ENCODE measurements at regions not wholly inside any gene's neighbourhood (a gene's known extent, or its start where the extent isn't known, plus 50 kb on each side); places are given as distances from the start of the nearest gene placed in this dataset.

DNA sequence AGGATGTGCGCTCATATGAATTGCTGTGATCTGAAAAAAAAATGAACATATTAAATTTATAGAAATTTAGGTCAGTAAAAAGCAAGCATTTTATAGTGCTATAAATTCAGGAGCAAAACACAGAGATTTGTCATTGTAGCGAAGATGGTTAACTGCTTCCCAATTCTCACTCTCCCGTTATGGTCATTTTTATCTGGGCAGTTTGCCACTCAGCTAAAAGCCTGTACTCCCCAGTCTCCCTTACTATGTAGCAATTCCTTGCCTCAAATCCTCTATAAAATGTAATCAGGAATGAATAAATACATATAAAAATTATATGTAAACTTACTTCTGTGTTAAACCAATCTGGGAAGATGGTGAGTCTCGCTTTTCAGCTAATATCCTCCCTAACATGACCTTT, 471.5 kb downstream of the HINT1 start:
- POLR2A ChIA-PET (ENCODE audit: unreplicated experiment), result no interaction called here
- TF ChIP-seq, protein P1, sequence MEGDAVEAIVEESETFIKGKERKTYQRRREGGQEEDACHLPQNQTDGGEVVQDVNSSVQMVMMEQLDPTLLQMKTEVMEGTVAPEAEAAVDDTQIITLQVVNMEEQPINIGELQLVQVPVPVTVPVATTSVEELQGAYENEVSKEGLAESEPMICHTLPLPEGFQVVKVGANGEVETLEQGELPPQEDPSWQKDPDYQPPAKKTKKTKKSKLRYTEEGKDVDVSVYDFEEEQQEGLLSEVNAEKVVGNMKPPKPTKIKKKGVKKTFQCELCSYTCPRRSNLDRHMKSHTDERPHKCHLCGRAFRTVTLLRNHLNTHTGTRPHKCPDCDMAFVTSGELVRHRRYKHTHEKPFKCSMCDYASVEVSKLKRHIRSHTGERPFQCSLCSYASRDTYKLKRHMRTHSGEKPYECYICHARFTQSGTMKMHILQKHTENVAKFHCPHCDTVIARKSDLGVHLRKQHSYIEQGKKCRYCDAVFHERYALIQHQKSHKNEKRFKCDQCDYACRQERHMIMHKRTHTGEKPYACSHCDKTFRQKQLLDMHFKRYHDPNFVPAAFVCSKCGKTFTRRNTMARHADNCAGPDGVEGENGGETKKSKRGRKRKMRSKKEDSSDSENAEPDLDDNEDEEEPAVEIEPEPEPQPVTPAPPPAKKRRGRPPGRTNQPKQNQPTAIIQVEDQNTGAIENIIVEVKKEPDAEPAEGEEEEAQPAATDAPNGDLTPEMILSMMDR (conservative IDR thresholded peaks at IDR 0.05), result no peak
- no peak for TF ChIP-seq EZH2 (IDR thresholded peaks at IDR 0.05; ENCODE audit: low read depth)

DNA sequence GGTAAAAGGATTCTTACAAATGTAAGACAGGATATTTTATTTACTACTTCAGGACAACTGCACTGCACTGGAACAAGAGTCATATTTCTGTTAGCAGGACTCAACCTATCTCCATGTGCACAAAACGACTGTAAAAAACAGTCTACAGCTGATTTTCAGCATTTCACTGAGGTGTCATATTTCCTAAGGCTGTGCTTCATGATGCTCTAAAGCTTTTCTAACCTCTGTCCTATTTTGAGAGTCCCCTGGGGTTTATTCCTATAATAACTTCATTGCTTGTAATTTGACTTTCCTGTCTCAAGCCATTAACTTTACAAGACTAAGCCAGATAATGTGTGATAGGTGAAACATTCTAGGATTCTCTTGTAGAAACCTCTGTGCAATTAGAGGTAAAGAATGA, 472.3 kb downstream of the HINT1 start:
- Histone ChIP-seq H2AFZ (no peak overlapping the region), H3K9me3 (ENCODE audit: insufficient read depth, low read depth) (no peaks in the 10 kb centered on the region), H4K20me1 (ENCODE audit: insufficient read depth) (no peaks in the 10 kb centered on the region), H3K79me2 (ENCODE audit: low read depth) (no peaks in the 10 kb centered on the region), H3K27me3 (ENCODE audit: insufficient read depth, low read depth) (0 out of 2 replicates have a peak, but pooled peaks cover 6% of the 10 kb centered on the region), H3K36me3 (ENCODE audit: low read depth) (no peaks in the 10 kb centered on the region), H3K4me2 (no peak overlapping the region), H3F3A (ENCODE audit: insufficient read depth, low read depth) (no peaks in the 10 kb centered on the region), H3K4me3 (no peak overlapping the region), H3K27ac (no peak overlapping the region), H3K9me2 (ENCODE audit: insufficient read depth) (no peaks in the 10 kb centered on the region; the same call in 1 of the 2 replicates), H3K4me1 (replicated peaks; ENCODE audit: insufficient read depth) (no peaks in the 10 kb centered on the region)
- CTCF ChIA-PET, result no interaction called here
- POLR2A ChIA-PET (ENCODE audit: unreplicated experiment), result no interaction called here
- no peak for DNase-seq
- intact Hi-C loops (cut with micrococcal nuclease; ENCODE audit: unreplicated experiment), result no loop called here
- no TSS peak for BruUV-seq (replicated peaks)
- no peak for TF ChIP-seq EZH2 (IDR thresholded peaks at IDR 0.05; ENCODE audit: low read depth)
- TF ChIP-seq, protein P1 (conservative IDR thresholded peaks at IDR 0.05), result no peak

More for the DNA sequence above, 471.5 kb downstream of the HINT1 start:
- H2AFZ ChIP-seq, result no peak overlapping the region
- no peaks in the 10 kb centered on the region for H3K9me3 ChIP-seq (ENCODE audit: insufficient read depth, low read depth)
- no peak overlapping the region for H3K27ac ChIP-seq
- intact Hi-C loops (cut with micrococcal nuclease; ENCODE audit: unreplicated experiment), result no loop called here
- no peaks in the 10 kb centered on the region for H3F3A ChIP-seq (ENCODE audit: insufficient read depth, low read depth)
- no peaks in the 10 kb centered on the region for H4K20me1 ChIP-seq (ENCODE audit: insufficient read depth)
- no TSS peak for BruUV-seq (replicated peaks)
- H3K79me2 ChIP-seq (ENCODE audit: low read depth), result no peaks in the 10 kb centered on the region
- no peak for DNase-seq
- H3K36me3 ChIP-seq (ENCODE audit: low read depth), result no peaks in the 10 kb centered on the region
- no peaks in the 10 kb centered on the region for H3K4me1 ChIP-seq (replicated peaks; ENCODE audit: insufficient read depth)
- H3K4me2 ChIP-seq, result no peak overlapping the region
- H3K27me3 ChIP-seq (ENCODE audit: insufficient read depth, low read depth), result 0 out of 2 replicates have a peak, but pooled peaks cover 6% of the 10 kb centered on the region
- no peak overlapping the region for H3K4me3 ChIP-seq
- CTCF ChIA-PET, result no interaction called here
- no peaks in the 10 kb centered on the region; the same call in 1 of the 2 replicates for H3K9me2 ChIP-seq (ENCODE audit: insufficient read depth)

DNA sequence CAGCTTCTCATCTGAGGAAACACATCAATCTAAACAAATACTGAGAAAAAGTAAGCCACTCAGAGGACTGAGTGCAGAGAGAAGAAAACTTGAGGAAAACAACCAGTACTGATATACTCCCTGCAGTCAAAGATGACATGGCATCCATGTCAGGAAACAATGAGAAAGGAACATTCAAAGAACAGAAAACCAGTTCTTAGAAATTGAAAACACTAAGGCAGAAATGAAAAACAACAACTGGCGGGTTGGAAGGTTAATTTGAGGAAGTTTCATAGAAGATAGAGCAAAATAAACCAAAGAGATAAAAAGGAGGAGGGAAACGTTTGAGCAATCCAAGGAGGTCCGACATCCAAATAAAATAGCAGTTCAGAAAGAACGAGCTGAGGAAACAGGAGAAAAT, 475.2 kb downstream of the HINT1 start:
- Histone ChIP-seq H3F3A (ENCODE audit: insufficient read depth, low read depth) (no peaks in the 10 kb centered on the region), H3K36me3 (ENCODE audit: low read depth) (no peaks in the 10 kb centered on the region), H3K27ac (no peak overlapping the region), H3K4me1 (replicated peaks; ENCODE audit: insufficient read depth) (no peaks in the 10 kb centered on the region), H3K9me2 (ENCODE audit: insufficient read depth) (no peaks in the 10 kb centered on the region), H3K27me3 (ENCODE audit: insufficient read depth, low read depth) (0 out of 2 replicates have a peak, but pooled peaks cover 6% of the 10 kb centered on the region), H3K9me3 (ENCODE audit: insufficient read depth, low read depth) (no peaks in the 10 kb centered on the region), H2AFZ (no peak overlapping the region), H3K79me2 (ENCODE audit: low read depth) (no peaks in the 10 kb centered on the region), H3K4me3 (no peak overlapping the region), H4K20me1 (ENCODE audit: insufficient read depth) (no peaks in the 10 kb centered on the region), H3K4me2 (no peak overlapping the region)
- DNase-seq, result no peak
- intact Hi-C loops (cut with micrococcal nuclease; ENCODE audit: unreplicated experiment), result no loop called here
- POLR2A ChIA-PET (ENCODE audit: unreplicated experiment), result no interaction called here
- BruUV-seq (replicated peaks), result no TSS peak
- CTCF ChIA-PET, result interaction anchor here (0.6 kb wide), 1 partner anchor 579 kb away, joined by 9 read pairs; no protein-coding TSS in a partner anchor
- TF ChIP-seq EZH2 (IDR thresholded peaks at IDR 0.05; ENCODE audit: low read depth), result no peak
- TF ChIP-seq, protein P1 (conservative IDR thresholded peaks at IDR 0.05), result no peak
